Osteoblast (primary cell): ENCODE measurements at regions not wholly inside any gene's neighbourhood (a gene's known extent, or its start where the extent isn't known, plus 50 kb on each side); places are given as distances from the start of the nearest gene placed in this dataset.

Experiments used
- DNase-seq: peaks from one replicate; pipeline ENCODE4 v3.0.0; 2011; ENCODE audit warnings: low spot score, mixed read lengths; ENCODE audit not compliant: insufficient read length; ENCODE audit errors: missing footprints
- H2AFZ ChIP-seq: 2 replicates; pipeline ENCODE4 v1.6.0; 2011; ENCODE audit warnings: mild to moderate bottlenecking, low read length
- H3K27ac ChIP-seq: 2 replicates; pipeline ENCODE4 v1.5.1; 2011; ENCODE audit warnings: mild to moderate bottlenecking, low read depth, low read length, moderate library complexity
- H3K27me3 ChIP-seq: 2 replicates; pipeline ENCODE4 v1.6.0; 2012; ENCODE audit warnings: mild to moderate bottlenecking, control low read depth, inconsistent platforms, low read length, moderate library complexity; ENCODE audit not compliant: insufficient read depth
- H3K36me3 ChIP-seq: 2 replicates; pipeline ENCODE4 v1.5.1; 2011; ENCODE audit warnings: mild to moderate bottlenecking, low read length, control low read depth, moderate library complexity; ENCODE audit not compliant: insufficient read depth
- H3K4me1 ChIP-seq: 2 replicates; pipeline ENCODE4 v1.5.1; 2011; ENCODE audit warnings: mild to moderate bottlenecking, low read length, control low read depth, moderate library complexity; ENCODE audit not compliant: insufficient read depth
- H3K4me2 ChIP-seq: 2 replicates; pipeline ENCODE4 v1.6.0; 2011; ENCODE audit warnings: mild to moderate bottlenecking, low read length; ENCODE audit not compliant: insufficient read depth
- H3K4me3 ChIP-seq: fragments of 200-600 bp; sonication (generic); 3 replicates; pipeline ENCODE4 v1.5.1; 2012; ENCODE audit warnings: mild to moderate bottlenecking, low read length, inconsistent platforms; ENCODE audit not compliant: insufficient read depth
- H3K79me2 ChIP-seq: 2 replicates; pipeline ENCODE4 v1.6.0; 2012; ENCODE audit warnings: mild to moderate bottlenecking, low read length, control low read depth, inconsistent platforms; ENCODE audit not compliant: insufficient read depth
- H3K9me3 ChIP-seq: 2 replicates; pipeline ENCODE4 v1.5.1; 2011; ENCODE audit warnings: low read depth, low read length, control low read depth
- H4K20me1 ChIP-seq: 2 replicates; pipeline ENCODE4 v1.6.0; 2012; ENCODE audit warnings: mild to moderate bottlenecking, low read length, control low read depth; ENCODE audit not compliant: insufficient read depth
- TF ChIP-seq, protein P1 (sequence below): IDR thresholded peaks from 2 replicates; pipeline ENCODE4 v1.5.1; 2011; ENCODE audit warnings: mild to moderate bottlenecking, low read depth, low read length, moderate library complexity; ENCODE audit errors: extremely low read depth

DNA sequence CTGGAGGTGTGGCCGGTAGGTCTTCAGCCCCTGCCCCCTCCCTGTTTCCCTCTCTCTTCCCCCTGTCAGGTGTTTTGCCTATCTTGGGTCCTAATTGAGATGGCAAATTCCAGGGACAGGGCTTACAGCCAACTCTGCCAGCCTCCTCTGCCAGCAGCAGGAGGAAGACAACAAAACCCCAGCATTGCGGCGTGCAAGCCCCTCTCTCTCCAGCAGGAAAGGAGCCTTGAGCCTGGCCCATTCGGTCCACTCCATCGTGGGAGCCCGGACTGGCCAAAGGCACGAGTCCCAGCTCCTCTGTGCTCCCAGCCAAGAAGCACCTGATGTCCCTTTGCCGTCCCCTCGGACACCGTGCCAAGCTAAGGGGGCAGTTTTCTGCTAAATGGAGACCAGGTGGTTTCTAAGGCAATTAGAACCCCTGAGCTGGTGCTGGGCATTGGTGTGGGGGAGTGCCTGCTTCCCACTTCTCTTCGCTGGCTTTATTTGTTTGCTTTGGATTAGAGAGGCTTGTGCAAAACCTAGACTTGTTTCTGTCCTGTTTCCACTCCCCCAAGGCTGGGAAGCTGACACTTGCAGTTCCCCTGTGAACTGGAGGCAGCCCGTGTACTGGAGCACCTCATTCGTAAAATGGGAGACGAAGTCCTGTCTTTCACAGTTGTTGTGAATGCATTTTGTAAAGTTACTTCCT, 57.1 kb upstream of the LHX5 start:
- no peaks in the 10 kb centered on the region for H3K79me2 ChIP-seq
- no peak overlapping the region for H3K4me2 ChIP-seq
- H4K20me1 ChIP-seq = no peaks in the 10 kb centered on the region
- no peak overlapping the region for H2AFZ ChIP-seq
- TF ChIP-seq, protein P1, sequence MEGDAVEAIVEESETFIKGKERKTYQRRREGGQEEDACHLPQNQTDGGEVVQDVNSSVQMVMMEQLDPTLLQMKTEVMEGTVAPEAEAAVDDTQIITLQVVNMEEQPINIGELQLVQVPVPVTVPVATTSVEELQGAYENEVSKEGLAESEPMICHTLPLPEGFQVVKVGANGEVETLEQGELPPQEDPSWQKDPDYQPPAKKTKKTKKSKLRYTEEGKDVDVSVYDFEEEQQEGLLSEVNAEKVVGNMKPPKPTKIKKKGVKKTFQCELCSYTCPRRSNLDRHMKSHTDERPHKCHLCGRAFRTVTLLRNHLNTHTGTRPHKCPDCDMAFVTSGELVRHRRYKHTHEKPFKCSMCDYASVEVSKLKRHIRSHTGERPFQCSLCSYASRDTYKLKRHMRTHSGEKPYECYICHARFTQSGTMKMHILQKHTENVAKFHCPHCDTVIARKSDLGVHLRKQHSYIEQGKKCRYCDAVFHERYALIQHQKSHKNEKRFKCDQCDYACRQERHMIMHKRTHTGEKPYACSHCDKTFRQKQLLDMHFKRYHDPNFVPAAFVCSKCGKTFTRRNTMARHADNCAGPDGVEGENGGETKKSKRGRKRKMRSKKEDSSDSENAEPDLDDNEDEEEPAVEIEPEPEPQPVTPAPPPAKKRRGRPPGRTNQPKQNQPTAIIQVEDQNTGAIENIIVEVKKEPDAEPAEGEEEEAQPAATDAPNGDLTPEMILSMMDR = no peak
- no peak overlapping the region for H3K27ac ChIP-seq
- DNase-seq = no peak
- H3K36me3 ChIP-seq = no peaks in the 10 kb centered on the region
- no peaks in the 10 kb centered on the region for H3K9me3 ChIP-seq
- H3K4me3 ChIP-seq = no peak overlapping the region
- H3K27me3 ChIP-seq = no peaks in the 10 kb centered on the region
- no peaks in the 10 kb centered on the region for H3K4me1 ChIP-seq

DNA sequence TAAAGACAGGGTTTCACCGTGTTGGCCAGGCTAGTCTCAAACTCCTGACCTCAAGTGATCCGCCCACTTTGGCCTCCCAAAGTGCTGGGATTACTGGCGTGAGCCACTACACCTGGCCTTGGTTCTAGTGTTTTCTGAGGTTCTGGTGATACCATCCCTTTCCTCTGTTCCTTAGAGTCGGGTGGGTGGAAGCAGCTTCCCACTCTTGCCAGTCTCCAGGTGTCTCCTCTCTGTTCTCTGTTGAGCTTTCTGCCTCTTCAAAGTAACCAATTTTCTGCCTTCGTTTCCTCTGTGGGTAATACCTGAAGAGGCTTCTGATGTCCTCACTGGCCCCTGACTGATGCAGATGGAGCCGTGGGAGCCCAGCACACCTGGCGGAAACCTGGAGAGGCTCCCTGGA, 53.4 kb upstream of the LHX5 start:
- no peaks in the 10 kb centered on the region for H4K20me1 ChIP-seq
- no peak overlapping the region for H3K27ac ChIP-seq
- no peak overlapping the region for H3K4me3 ChIP-seq
- TF ChIP-seq, protein P1 = no peak
- H3K27me3 ChIP-seq = peaks cover 5% of the 10 kb centered on the region
- H2AFZ ChIP-seq = no peak overlapping the region
- no peaks in the 10 kb centered on the region for H3K9me3 ChIP-seq
- H3K4me2 ChIP-seq = no peak overlapping the region
- H3K4me1 ChIP-seq = no peaks in the 10 kb centered on the region
- DNase-seq = no peak
- no peaks in the 10 kb centered on the region for H3K79me2 ChIP-seq
- no peaks in the 10 kb centered on the region for H3K36me3 ChIP-seq

DNA sequence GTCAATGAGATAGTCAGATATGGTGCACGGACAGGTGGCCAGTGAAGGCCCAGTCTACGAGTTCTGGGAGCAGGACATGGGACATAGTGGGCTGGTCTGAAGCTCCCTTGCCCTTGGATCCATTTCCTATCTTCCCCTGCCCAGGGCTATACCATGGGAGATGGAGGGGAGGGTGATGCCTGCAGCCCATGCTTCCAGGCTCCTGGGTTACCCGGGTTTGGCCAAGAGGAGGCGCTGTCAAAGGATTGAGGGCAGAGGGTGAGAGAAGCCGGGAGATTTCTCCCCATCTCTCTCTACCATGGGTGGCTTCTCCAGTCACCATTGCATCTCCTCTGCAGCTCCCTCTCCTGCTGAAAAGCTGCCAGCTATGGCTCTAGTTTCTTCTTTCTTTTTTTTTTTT, 52.8 kb upstream of the LHX5 start:
- H3K4me1 ChIP-seq = no peaks in the 10 kb centered on the region
- H3K27ac ChIP-seq = no peak overlapping the region
- no peaks in the 10 kb centered on the region for H3K36me3 ChIP-seq
- peaks cover 6% of the 10 kb centered on the region for H3K27me3 ChIP-seq
- no peaks in the 10 kb centered on the region for H3K79me2 ChIP-seq
- TF ChIP-seq, protein P1 = no peak
- no peak overlapping the region for H2AFZ ChIP-seq
- no peaks in the 10 kb centered on the region for H3K9me3 ChIP-seq
- no peaks in the 10 kb centered on the region for H4K20me1 ChIP-seq
- no peak for DNase-seq
- H3K4me3 ChIP-seq = no peak overlapping the region
- no peak overlapping the region for H3K4me2 ChIP-seq

DNA sequence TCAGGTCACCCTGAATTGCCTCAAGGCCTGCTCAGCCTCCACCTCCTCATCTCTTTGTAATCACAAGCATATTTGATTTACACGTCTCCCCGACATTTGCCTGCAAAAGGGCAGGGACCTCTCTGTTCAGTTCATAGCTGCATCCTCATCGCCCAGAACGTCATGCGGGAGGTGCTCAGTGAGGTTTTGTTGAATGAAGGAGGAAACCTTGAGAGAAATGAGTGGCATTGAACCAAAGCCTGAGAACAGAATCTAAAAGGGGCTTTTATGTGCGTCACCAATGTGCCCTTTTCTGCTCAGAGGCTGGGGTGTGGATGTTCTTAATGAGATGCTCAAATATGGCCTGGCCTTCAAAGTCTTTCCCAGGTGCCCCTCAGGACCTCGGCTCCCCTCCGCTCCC, 50.0 kb upstream of the LHX5 start:
- TF ChIP-seq, protein P1 = no peak
- Histone ChIP-seq H4K20me1 (no peaks in the 10 kb centered on the region), H3K4me1 (no peaks in the 10 kb centered on the region), H3K27ac (no peak overlapping the region), H3K9me3 (no peaks in the 10 kb centered on the region), H3K4me3 (no peak overlapping the region), H3K36me3 (no peaks in the 10 kb centered on the region), H2AFZ (no peak overlapping the region), H3K79me2 (no peaks in the 10 kb centered on the region), H3K4me2 (no peak overlapping the region), H3K27me3 (peaks cover 12% of the 10 kb centered on the region)
- DNase-seq = no peak
